Upper lobe of right lung (tissue), 1 donor: ENCODE measurements at regions not wholly inside any gene's neighbourhood (a gene's known extent, or its start where the extent isn't known, plus 50 kb on each side); places are given as distances from the start of the nearest gene placed in this dataset.

Source experiments
- ATAC-seq: fragments of 200-7000 bp; cut with Tn5 transposase; one replicate; pipeline ENCODE4 v1.9.1; 2020; ENCODE audit warnings: mild to moderate bottlenecking, moderate library complexity
- DNase-seq: peaks from one replicate; pipeline ENCODE4 v3.0.0-alpha.2; 2020
- H3K27ac ChIP-seq: fragments of 200-600 bp; one replicate; pipeline ENCODE4 v1.8.0; 2022
- H3K27me3 ChIP-seq: fragments of 200-600 bp; one replicate; pipeline ENCODE4 v1.8.0; 2022; ENCODE audit warnings: mild to moderate bottlenecking
- H3K36me3 ChIP-seq: fragments of 200-600 bp; one replicate; pipeline ENCODE4 v1.8.0; 2022
- H3K4me1 ChIP-seq: fragments of 200-600 bp; one replicate; pipeline ENCODE4 v1.8.0; 2022
- H3K4me3 ChIP-seq: fragments of 200-600 bp; one replicate; pipeline ENCODE4 v1.8.0; 2022; ENCODE audit warnings: mild to moderate bottlenecking
- H3K9me3 ChIP-seq: fragments of 200-600 bp; one replicate; pipeline ENCODE4 v1.8.0; 2022
- CTCF ChIP-seq: fragments of 200-600 bp; IDR thresholded peaks from one replicate; pipeline ENCODE4 v1.8.0; 2022; ENCODE audit warnings: antibody characterized with exemption
- intact Hi-C: fragments of 100-400 bp; cut with DNase I; formaldehyde crosslinking; loops from one replicate; pipeline ENCODE4 v1.11.0; 2022
- donor health status: DM: no; HTN: yes; CAD: no; lungs with severe emphysema.

DNA sequence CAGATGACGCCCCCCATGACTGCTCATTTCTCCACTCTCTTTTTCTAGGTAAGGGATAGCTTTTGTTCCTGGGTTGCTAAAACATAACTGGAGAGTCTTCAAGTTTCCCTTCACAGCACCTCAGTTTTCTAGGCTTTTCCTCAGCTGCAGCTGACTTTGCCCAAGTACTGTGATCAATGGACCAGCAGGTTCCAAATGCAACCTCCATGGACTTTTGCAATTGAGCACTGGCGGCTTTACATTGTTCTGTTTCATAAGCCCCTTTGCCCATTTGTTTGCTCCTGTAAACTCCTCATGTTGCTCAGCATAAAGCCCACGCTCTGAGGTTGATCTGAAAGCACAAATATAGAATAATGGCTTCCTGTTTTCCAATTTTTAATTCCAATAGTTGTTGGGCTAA is 291.6 kb downstream of the IRS1 start:
- H3K4me3 ChIP-seq: no peak overlapping the region
- TF ChIP-seq CTCF: no peak
- DNase-seq (no peak), ATAC-seq (no peak)
- H3K36me3 ChIP-seq: no peaks in the 10 kb centered on the region
- H3K9me3 ChIP-seq: no peaks in the 10 kb centered on the region
- no peaks in the 10 kb centered on the region for H3K4me1 ChIP-seq
- no peaks in the 10 kb centered on the region for H3K27me3 ChIP-seq
- H3K27ac ChIP-seq: no peak overlapping the region
- intact Hi-C loops: no loop called here

DNA sequence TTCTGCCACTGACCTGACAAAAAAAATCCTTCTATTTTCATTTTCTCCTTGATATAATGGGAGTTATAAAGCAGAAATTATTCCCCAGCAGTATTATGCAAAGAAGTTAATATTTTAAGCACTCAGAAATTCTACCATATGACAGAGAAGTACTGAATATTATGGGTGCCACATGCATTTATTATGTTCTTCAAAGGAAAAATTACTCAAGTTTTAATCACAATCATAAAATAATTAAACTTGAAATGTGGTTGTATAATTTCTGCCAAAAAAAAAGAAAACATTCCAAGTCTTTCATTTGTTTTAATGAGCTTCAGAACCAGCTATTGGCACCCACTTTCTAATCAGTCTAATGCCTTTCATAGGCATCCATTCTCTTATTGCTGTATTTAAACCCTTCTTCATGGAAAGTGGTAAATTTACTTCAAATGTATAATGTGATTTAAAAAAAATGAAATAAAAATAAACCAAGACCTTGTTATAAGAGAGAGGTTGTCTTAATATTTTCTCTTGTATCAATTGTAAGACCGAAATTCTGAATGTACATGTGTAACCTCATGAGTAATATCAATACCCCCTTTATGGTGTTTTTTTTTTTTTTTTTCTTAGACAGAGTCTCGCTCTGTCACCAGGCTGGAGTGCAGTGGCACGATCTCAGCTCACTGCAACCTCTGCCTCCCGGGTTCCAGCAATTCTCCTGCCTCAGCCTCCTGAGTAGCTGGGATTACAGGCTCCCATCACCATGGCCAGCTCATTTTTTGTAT is 302.3 kb downstream of the IRS1 start:
- no peak overlapping the region for H3K4me3 ChIP-seq
- intact Hi-C loops: no loop called here
- ATAC-seq: no peak
- H3K27me3 ChIP-seq: no peaks in the 10 kb centered on the region
- no peak overlapping the region for H3K27ac ChIP-seq
- no peaks in the 10 kb centered on the region for H3K9me3 ChIP-seq
- H3K36me3 ChIP-seq: no peaks in the 10 kb centered on the region
- TF ChIP-seq CTCF: no peak
- no peak for DNase-seq
- H3K4me1 ChIP-seq: no peaks in the 10 kb centered on the region

DNA sequence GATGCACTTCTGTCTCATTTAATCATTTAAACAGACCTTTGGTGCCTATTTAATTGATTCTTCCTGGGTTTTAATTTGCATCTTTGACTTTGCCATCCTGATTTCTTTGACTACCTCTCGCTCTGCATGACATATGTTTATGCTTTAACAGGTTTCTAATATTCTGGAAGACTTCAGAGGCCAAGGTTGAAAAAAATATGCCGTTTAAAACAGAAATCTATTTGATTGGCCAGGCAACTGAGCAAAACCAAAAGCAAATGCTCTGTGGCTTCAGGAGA is 303.4 kb downstream of the IRS1 start:
- Histone ChIP-seq H3K27me3 (no peaks in the 10 kb centered on the region), H3K27ac (no peak overlapping the region), H3K4me3 (no peak overlapping the region), H3K9me3 (no peaks in the 10 kb centered on the region), H3K4me1 (no peaks in the 10 kb centered on the region), H3K36me3 (no peaks in the 10 kb centered on the region)
- no peak for ATAC-seq
- no peak for TF ChIP-seq CTCF
- no peak for DNase-seq
- intact Hi-C loops: no loop called here

GRCh38 chr2:226495466-226496272 is 304.0 kb downstream of the IRS1 start:
- Histone ChIP-seq H3K4me3 (no peak overlapping the region), H3K36me3 (no peaks in the 10 kb centered on the region), H3K27ac (no peak overlapping the region), H3K9me3 (no peaks in the 10 kb centered on the region), H3K4me1 (no peaks in the 10 kb centered on the region), H3K27me3 (no peaks in the 10 kb centered on the region)
- no peak for ATAC-seq
- intact Hi-C loops: no loop called here
- no peak for DNase-seq
- TF ChIP-seq CTCF: no peak

GRCh38 chr2:226491112-226491511 is 308.5 kb downstream of the IRS1 start:
- Histone ChIP-seq H3K4me1 (no peaks in the 10 kb centered on the region), H3K27me3 (no peaks in the 10 kb centered on the region), H3K4me3 (no peak overlapping the region), H3K9me3 (no peaks in the 10 kb centered on the region), H3K36me3 (no peaks in the 10 kb centered on the region), H3K27ac (no peak overlapping the region)
- ATAC-seq (no peak), DNase-seq (no peak)
- no peak for TF ChIP-seq CTCF
- intact Hi-C loops: no loop called here
